GM21786 (cell line): ENCODE measurements at regions not wholly inside any gene's neighbourhood (a gene's known extent, or its start where the extent isn't known, plus 50 kb on each side); places are given as distances from the start of the nearest gene placed in this dataset.
"Not testable (repeated sequence)": the region's sequence is repeated elsewhere in the genome, so short reads cannot be mapped to it uniquely, and the experiment has no call there.

Experiments used
- ATAC-seq: cut with Tn5 transposase; IDR thresholded peaks from one replicate; pipeline ENCODE4 v1.9.1; 2021; ENCODE audit not compliant: unreplicated experiment

- ATAC-seq: no peak
Observed at GRCh38 chr3:159340877-159341500, 539.1 kb downstream of the MFSD1 start.

GRCh38 chr3:159346271-159346903, 544.5 kb downstream of the MFSD1 start:
- ATAC-seq: no peak

GRCh38 chr3:159348431-159348830, 546.6 kb downstream of the MFSD1 start:
- no peak for ATAC-seq

- ATAC-seq: peak; percentile 65
Observed at GRCh38 chr3:159356606-159357005, 554.8 kb downstream of the MFSD1 start.

GRCh38 chr3:159364511-159364910, 562.7 kb downstream of the MFSD1 start:
- no peak for ATAC-seq

- ATAC-seq: no peak
Observed at GRCh38 chr3:159366476-159366875, 564.6 kb downstream of the MFSD1 start.

GRCh38 chr3:159371961-159372360, 570.1 kb downstream of the MFSD1 start:
- no peak for ATAC-seq

- ATAC-seq: no peak
Observed at GRCh38 chr3:159378396-159379194, 576.7 kb downstream of the MFSD1 start.

- ATAC-seq: no peak
Observed at GRCh38 chr3:159380891-159381290, 579.0 kb downstream of the MFSD1 start.

- no peak for ATAC-seq
Observed at GRCh38 chr3:159390656-159391212, 588.9 kb downstream of the MFSD1 start.

- not testable (repeated sequence) for ATAC-seq
Observed at GRCh38 chr3:159397683-159398082, 591.0 kb upstream of the IL12A start.

- no peak for ATAC-seq
Observed at GRCh38 chr3:159401069-159401468, 587.6 kb upstream of the IL12A start.

GRCh38 chr3:159409711-159410110, 578.9 kb upstream of the IL12A start:
- not testable (repeated sequence) for ATAC-seq

- no peak for ATAC-seq
Observed at GRCh38 chr3:159413319-159413718, 575.3 kb upstream of the IL12A start.

- no peak for ATAC-seq
Observed at GRCh38 chr3:159416856-159417255, 571.8 kb upstream of the IL12A start.

GRCh38 chr3:159417761-159418160, 570.9 kb upstream of the IL12A start:
- no peak for ATAC-seq

GRCh38 chr3:159418571-159419526, 569.8 kb upstream of the IL12A start:
- ATAC-seq: no peak

GRCh38 chr3:159429702-159430101, 558.9 kb upstream of the IL12A start:
- ATAC-seq: no peak

GRCh38 chr3:159432682-159433340, 555.8 kb upstream of the IL12A start:
- no peak for ATAC-seq

- no peak for ATAC-seq
Observed at GRCh38 chr3:159439346-159439745, 549.3 kb upstream of the IL12A start.
